Sigmoid colon (tissue), 4 donors: ENCODE measurements at regions not wholly inside any gene's neighbourhood (a gene's known extent, or its start where the extent isn't known, plus 50 kb on each side); places are given as distances from the start of the nearest gene placed in this dataset.

ENCODE experiments used
- CTCF ChIP-seq, 4 experiments: fragments of 450-650 bp in 3 of 4; fragments of 200-600 bp in 1 of 4; IDR thresholded peaks; one replicate each; pipeline ENCODE4 v1.5.1; 2016 to 2019; ENCODE audit warnings: antibody characterized with exemption in 4 of 4, mild to moderate bottlenecking in 3 of 4, moderate library complexity in 2 of 4
- EP300 ChIP-seq, 4 donors: sonication (generic); formaldehyde crosslinking; IDR thresholded peaks; one replicate each; pipeline ENCODE4 v1.6.1; 2017; ENCODE audit warnings: antibody characterized with exemption in 4 of 4
- POLR2A ChIP-seq, 2 donors: fragments of 450-650 bp; IDR thresholded peaks; one replicate each; pipeline ENCODE4 v1.6.1; 2016; ENCODE audit warnings: antibody characterized with exemption in 2 of 2, mild to moderate bottlenecking in 2 of 2, moderate library complexity in 2 of 2
- POLR2AphosphoS5 ChIP-seq, 4 donors: sonication (generic); formaldehyde crosslinking; IDR thresholded peaks; one replicate each; pipeline ENCODE4 v1.6.1; 2017; ENCODE audit warnings: antibody characterized with exemption in 4 of 4

GRCh38 chrX:30948626-30949025 lies 59.6 kb upstream of the TAB3 start:
- TF ChIP-seq POLR2A (IDR thresholded peaks at IDR 0.05) = no peak
- no peak for TF ChIP-seq CTCF (IDR thresholded peaks at IDR 0.05)
- TF ChIP-seq POLR2AphosphoS5 (IDR thresholded peaks at IDR 0.05) = no peak
- no peak for TF ChIP-seq EP300 (IDR thresholded peaks at IDR 0.05)
